ENCODE measurements at regions not wholly inside any gene's neighbourhood (a gene's known extent, or its start where the extent isn't known, plus 50 kb on each side); places are given as distances from the start of the nearest gene placed in this dataset.

GRCh38 chr4:156201050-156201449 is 247.4 kb upstream of the CTSO start:
- Mint-ChIP-seq H3K36me3 (ENCODE audit: low read depth) (no peaks in the 10 kb centered on the region), H3K4me3 (no peak overlapping the region), H3K9me3 (ENCODE audit: insufficient read depth) (no peaks in the 10 kb centered on the region), H3K4me1 (ENCODE audit: low read depth) (no peaks in the 10 kb centered on the region), H3K27ac (no peak overlapping the region), H3K27me3 (ENCODE audit: low read depth) (no peaks in the 10 kb centered on the region)
- ChIA-PET POLR2A (no interaction called here), CTCF (no interaction called here)
- ATAC-seq, result no peak
- DNase-seq, result no peak

DNA sequence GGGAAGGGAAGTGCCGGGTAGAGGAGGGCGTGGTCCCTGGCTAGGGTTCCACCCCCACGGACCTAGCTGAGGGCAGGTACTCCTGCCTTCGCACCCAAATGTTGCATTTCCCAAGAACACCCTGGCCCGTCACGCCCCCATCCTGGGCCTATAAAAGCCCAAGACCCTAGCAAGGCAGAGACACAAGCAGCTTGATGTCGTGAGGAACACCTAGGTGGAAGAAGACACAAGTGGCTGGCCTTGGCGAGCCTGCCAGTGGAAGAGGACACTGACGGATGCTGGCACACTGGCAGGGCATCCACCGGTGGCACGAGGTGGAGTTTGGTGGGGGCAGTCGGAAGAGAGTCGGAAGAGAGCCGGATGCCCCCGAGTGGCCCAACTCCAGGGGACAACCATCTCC is 244.8 kb upstream of the CTSO start:
- Mint-ChIP-seq H3K27ac (no peak overlapping the region), H3K36me3 (ENCODE audit: low read depth) (no peaks in the 10 kb centered on the region)

GRCh38 chr4:156197216-156197615 is 243.6 kb upstream of the CTSO start:
- Mint-ChIP-seq H3K27me3 (ENCODE audit: low read depth) (no peaks in the 10 kb centered on the region), H3K4me3 (no peak overlapping the region), H3K4me1 (ENCODE audit: low read depth) (no peaks in the 10 kb centered on the region), H3K36me3 (ENCODE audit: low read depth) (no peaks in the 10 kb centered on the region), H3K27ac (no peak overlapping the region), H3K9me3 (ENCODE audit: insufficient read depth) (no peaks in the 10 kb centered on the region)
- DNase-seq (no peak), ATAC-seq (no peak)
- CTCF ChIA-PET, result no interaction called here
- POLR2A ChIA-PET, result no interaction called here

More for the DNA sequence above, 244.8 kb upstream of the CTSO start:
- H3K27me3 Mint-ChIP-seq (ENCODE audit: low read depth), result no peaks in the 10 kb centered on the region
- H3K4me1 Mint-ChIP-seq (ENCODE audit: low read depth), result no peaks in the 10 kb centered on the region
- DNase-seq, result no peak
- CTCF ChIA-PET, result no interaction called here
- H3K9me3 Mint-ChIP-seq (ENCODE audit: insufficient read depth), result no peaks in the 10 kb centered on the region
- no peak overlapping the region for H3K4me3 Mint-ChIP-seq
- ATAC-seq, result no peak
- POLR2A ChIA-PET, result no interaction called here

DNA sequence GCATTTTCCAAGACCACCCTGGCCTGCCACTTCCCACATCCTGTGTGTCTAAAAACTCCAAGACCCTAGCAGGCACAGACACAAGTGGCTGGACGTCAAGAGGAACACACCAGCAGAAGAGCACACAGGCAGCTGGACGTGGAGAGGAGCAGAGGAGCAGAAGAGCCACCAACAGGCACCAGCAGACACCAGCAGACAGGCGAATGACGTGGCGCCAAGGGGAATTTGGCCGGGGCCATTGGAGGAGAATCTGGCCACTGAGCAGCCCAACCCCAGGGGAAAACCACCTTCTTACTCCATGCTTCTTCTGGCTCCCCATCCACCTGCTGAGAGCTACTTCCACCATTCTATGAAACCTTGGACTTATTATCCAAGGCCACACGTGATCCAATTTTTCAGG is 243.1 kb upstream of the CTSO start:
- ChIA-PET POLR2A (no interaction called here), CTCF (no interaction called here)
- H3K36me3 Mint-ChIP-seq (ENCODE audit: low read depth), result no peaks in the 10 kb centered on the region
- H3K27ac Mint-ChIP-seq, result no peak overlapping the region
- no peaks in the 10 kb centered on the region for H3K9me3 Mint-ChIP-seq (ENCODE audit: insufficient read depth)
- ATAC-seq (no peak), DNase-seq (no peak)
- no peaks in the 10 kb centered on the region for H3K27me3 Mint-ChIP-seq (ENCODE audit: low read depth)
- no peaks in the 10 kb centered on the region for H3K4me1 Mint-ChIP-seq (ENCODE audit: low read depth)
- no peak overlapping the region for H3K4me3 Mint-ChIP-seq

- Mint-ChIP-seq H3K9me3 (ENCODE audit: insufficient read depth) (no peaks in the 10 kb centered on the region), H3K4me3 (no peak overlapping the region)
- CTCF ChIA-PET, result no interaction called here
Measured at GRCh38 chr4:156195914-156196313, 242.2 kb upstream of the CTSO start.

DNA sequence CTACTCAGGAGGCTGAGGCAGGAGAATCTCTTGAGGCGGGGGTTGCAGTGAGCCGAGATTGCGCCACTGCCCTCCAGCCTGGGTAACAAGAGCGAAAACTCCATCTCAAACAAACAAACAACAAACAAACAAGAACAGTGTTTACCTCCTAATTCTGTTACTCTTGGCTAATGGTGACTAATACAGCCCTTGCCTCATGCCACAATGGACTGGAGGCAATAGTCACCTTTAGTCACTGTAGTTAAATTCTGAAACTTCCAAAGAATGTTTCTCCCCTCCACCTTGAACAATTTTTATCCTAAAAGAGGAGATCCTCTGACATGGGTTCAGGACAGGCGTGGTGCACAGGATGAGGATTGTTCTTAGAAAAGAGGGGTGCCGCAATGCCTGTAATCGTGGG is 241.2 kb upstream of the CTSO start:
- no peak for DNase-seq
- H3K9me3 Mint-ChIP-seq (ENCODE audit: insufficient read depth), result no peaks in the 10 kb centered on the region
- H3K27me3 Mint-ChIP-seq (ENCODE audit: low read depth), result no peaks in the 10 kb centered on the region
- no peak for ATAC-seq
- H3K4me3 Mint-ChIP-seq, result no peak overlapping the region
- POLR2A ChIA-PET, result no interaction called here
- CTCF ChIA-PET, result no interaction called here
- no peaks in the 10 kb centered on the region for H3K36me3 Mint-ChIP-seq (ENCODE audit: low read depth)
- no peak overlapping the region for H3K27ac Mint-ChIP-seq
- no peaks in the 10 kb centered on the region for H3K4me1 Mint-ChIP-seq (ENCODE audit: low read depth)

More at GRCh38 chr4:156195914-156196313, 242.2 kb upstream of the CTSO start:
- POLR2A ChIA-PET, result no interaction called here
- no peak for DNase-seq
- Mint-ChIP-seq H3K4me1 (ENCODE audit: low read depth) (no peaks in the 10 kb centered on the region), H3K27me3 (ENCODE audit: low read depth) (no peaks in the 10 kb centered on the region), H3K27ac (no peak overlapping the region), H3K36me3 (ENCODE audit: low read depth) (no peaks in the 10 kb centered on the region)
- ATAC-seq, result no peak

DNA sequence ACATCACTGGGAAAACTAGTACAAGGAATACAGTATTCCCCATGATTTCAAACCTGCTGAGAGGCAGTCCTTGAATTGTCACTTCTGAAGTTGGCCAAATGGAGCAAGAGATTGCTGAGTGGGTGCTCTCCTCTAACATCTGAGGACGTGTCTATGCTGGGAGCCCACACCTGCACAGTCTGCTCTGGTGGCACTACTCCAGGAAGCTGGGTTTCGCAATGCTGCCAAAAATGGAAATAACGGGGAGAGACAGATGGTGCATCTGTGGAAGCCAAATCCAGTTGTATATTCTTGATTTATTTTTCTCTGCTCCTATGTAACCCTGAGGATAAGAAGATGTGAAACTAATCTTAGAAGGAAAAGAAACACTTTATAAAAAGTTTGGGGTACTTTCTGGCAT is 240.1 kb upstream of the CTSO start:
- H3K4me1 Mint-ChIP-seq (ENCODE audit: low read depth), result no peaks in the 10 kb centered on the region
- POLR2A ChIA-PET, result no interaction called here

DNA sequence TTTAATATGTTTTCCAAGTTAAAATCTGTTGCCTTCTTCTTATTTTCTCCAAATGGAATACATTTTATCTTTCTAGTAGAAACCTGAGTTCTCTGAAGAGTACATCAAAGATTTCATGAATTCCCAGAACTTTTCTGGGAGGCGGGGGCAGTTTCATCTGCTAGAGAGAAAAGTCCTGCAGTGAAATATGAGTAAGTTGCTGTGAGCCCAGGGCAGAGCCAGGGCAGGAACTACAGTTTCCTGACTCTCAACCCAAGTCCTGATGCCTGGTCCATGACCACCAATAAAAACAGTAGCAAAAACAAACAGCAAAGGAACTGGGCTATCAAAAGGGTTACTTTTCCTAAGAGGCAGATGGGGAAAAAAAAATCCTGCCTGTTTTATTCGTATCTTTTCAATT is 239.4 kb upstream of the CTSO start:
- Mint-ChIP-seq H3K4me1 (ENCODE audit: low read depth) (no peaks in the 10 kb centered on the region), H3K27me3 (ENCODE audit: low read depth) (no peaks in the 10 kb centered on the region), H3K27ac (no peak overlapping the region), H3K36me3 (ENCODE audit: low read depth) (no peaks in the 10 kb centered on the region), H3K9me3 (ENCODE audit: insufficient read depth) (no peaks in the 10 kb centered on the region), H3K4me3 (no peak overlapping the region)
- ChIA-PET POLR2A (no interaction called here), CTCF (no interaction called here)
- ATAC-seq (no peak), DNase-seq (no peak)

More for the DNA sequence above, 240.1 kb upstream of the CTSO start:
- DNase-seq (no peak), ATAC-seq (no peak)
- CTCF ChIA-PET, result no interaction called here
- H3K27me3 Mint-ChIP-seq (ENCODE audit: low read depth), result no peaks in the 10 kb centered on the region
- no peak overlapping the region for H3K27ac Mint-ChIP-seq
- H3K9me3 Mint-ChIP-seq (ENCODE audit: insufficient read depth), result no peaks in the 10 kb centered on the region
- H3K4me3 Mint-ChIP-seq, result no peak overlapping the region
- H3K36me3 Mint-ChIP-seq (ENCODE audit: low read depth), result no peaks in the 10 kb centered on the region

- Mint-ChIP-seq H3K27me3 (ENCODE audit: low read depth) (no peaks in the 10 kb centered on the region), H3K36me3 (ENCODE audit: low read depth) (no peaks in the 10 kb centered on the region), H3K4me3 (no peak overlapping the region), H3K9me3 (ENCODE audit: insufficient read depth) (no peaks in the 10 kb centered on the region), H3K27ac (no peak overlapping the region), H3K4me1 (ENCODE audit: low read depth) (no peaks in the 10 kb centered on the region)
- DNase-seq (no peak), ATAC-seq (no peak)
- CTCF ChIA-PET, result no interaction called here
- POLR2A ChIA-PET, result no interaction called here
Measured at GRCh38 chr4:156192033-156192432, 238.4 kb upstream of the CTSO start.

- Mint-ChIP-seq H3K27ac (no peak overlapping the region), H3K4me1 (ENCODE audit: low read depth) (no peaks in the 10 kb centered on the region), H3K4me3 (no peak overlapping the region), H3K36me3 (ENCODE audit: low read depth) (no peaks in the 10 kb centered on the region), H3K27me3 (ENCODE audit: low read depth) (no peaks in the 10 kb centered on the region), H3K9me3 (ENCODE audit: insufficient read depth) (no peaks in the 10 kb centered on the region)
- ATAC-seq (no peak), DNase-seq (no peak)
- ChIA-PET CTCF (no interaction called here), POLR2A (no interaction called here)
Measured at GRCh38 chr4:156191044-156191781, 237.5 kb upstream of the CTSO start.

- ChIA-PET POLR2A (no interaction called here), CTCF (no interaction called here)
- Mint-ChIP-seq H3K4me1 (ENCODE audit: low read depth) (no peaks in the 10 kb centered on the region), H3K36me3 (ENCODE audit: low read depth) (no peaks in the 10 kb centered on the region), H3K4me3 (no peak overlapping the region), H3K9me3 (ENCODE audit: insufficient read depth) (no peaks in the 10 kb centered on the region), H3K27ac (no peak overlapping the region), H3K27me3 (ENCODE audit: low read depth) (no peaks in the 10 kb centered on the region)
- ATAC-seq (no peak), DNase-seq (no peak)
Measured at GRCh38 chr4:156190615-156191014, 236.9 kb upstream of the CTSO start.

GRCh38 chr4:156188596-156188995 is 234.9 kb upstream of the CTSO start:
- DNase-seq (no peak), ATAC-seq (no peak)
- CTCF ChIA-PET, result no interaction called here
- POLR2A ChIA-PET, result no interaction called here
- Mint-ChIP-seq H3K36me3 (ENCODE audit: low read depth) (no peaks in the 10 kb centered on the region), H3K4me3 (no peak overlapping the region), H3K27ac (no peak overlapping the region), H3K4me1 (ENCODE audit: low read depth) (no peaks in the 10 kb centered on the region), H3K9me3 (ENCODE audit: insufficient read depth) (no peaks in the 10 kb centered on the region), H3K27me3 (ENCODE audit: low read depth) (no peaks in the 10 kb centered on the region)

- H3K27me3 Mint-ChIP-seq (ENCODE audit: low read depth), result no peaks in the 10 kb centered on the region
- ATAC-seq (no peak), DNase-seq (no peak)
- H3K27ac Mint-ChIP-seq, result no peak overlapping the region
- H3K4me1 Mint-ChIP-seq (ENCODE audit: low read depth), result no peaks in the 10 kb centered on the region
- no peaks in the 10 kb centered on the region for H3K36me3 Mint-ChIP-seq (ENCODE audit: low read depth)
- CTCF ChIA-PET, result no interaction called here
- no peaks in the 10 kb centered on the region for H3K9me3 Mint-ChIP-seq (ENCODE audit: insufficient read depth)
- POLR2A ChIA-PET, result no interaction called here
- H3K4me3 Mint-ChIP-seq, result no peak overlapping the region
Measured at GRCh38 chr4:156186111-156186510, 232.4 kb upstream of the CTSO start.
